ENCODE measurements at regions not wholly inside any gene's neighbourhood (a gene's known extent, or its start where the extent isn't known, plus 50 kb on each side); places are given as distances from the start of the nearest gene placed in this dataset.

DNA sequence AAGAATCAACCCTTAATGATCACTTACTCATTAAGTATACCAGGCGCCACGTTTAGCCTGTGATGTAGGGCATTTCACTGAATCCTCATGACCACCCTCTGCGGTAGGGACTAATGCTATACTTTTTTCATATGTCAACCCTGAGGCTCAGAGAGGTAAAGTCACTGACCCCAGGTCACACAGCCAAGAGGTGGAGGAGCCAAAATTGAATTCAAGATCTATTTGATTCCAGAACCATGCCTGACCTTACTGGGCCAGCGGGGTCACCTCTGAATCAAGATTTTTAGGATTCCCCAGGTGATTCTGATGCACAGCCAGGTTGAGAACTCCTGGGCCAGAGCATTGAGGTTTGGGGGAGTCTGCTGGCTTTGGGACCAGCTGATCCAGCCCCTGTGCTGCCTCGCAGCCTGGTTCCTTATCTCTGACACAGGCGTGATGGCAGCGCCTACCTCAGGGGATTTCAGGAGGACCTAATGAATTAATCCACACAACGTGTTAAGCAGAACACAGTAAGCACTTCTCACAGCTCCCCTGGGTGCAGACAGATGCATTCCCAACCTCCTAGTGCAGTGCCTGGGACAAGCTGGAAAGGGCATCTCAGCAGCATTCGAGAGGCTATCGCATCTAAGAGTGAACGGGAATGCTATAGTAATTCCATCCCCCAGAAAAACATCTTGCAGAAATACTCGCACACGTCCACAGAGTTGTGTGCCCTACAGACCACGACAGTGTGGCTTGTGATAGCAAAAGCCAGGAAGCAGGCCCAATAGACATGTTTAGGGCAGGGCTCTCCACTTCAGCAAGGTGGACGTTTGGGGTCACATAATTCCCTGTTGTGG, 101.4 kb upstream of the PTPN1 start (continued):
- TF ChIP-seq ZNF23 (CRISPR knock-in tag; IDR thresholded peaks at IDR 0.05): no peak
- no peak for TF ChIP-seq KDM2B (CRISPR knock-in tag; IDR thresholded peaks at IDR 0.05)
- no peak for TF ChIP-seq ZNF445 (CRISPR knock-in tag; IDR thresholded peaks at IDR 0.05; ENCODE audit: low read depth)
- TF ChIP-seq NCOR1 (IDR thresholded peaks at IDR 0.05): no peak
- TF ChIP-seq CBX3 (IDR thresholded peaks at IDR 0.05; ENCODE audit: borderline replicate concordance in 1 of 2, low read length in 2 of 2): no peak
- no peak for TF ChIP-seq NFIC (IDR thresholded peaks at IDR 0.05)
- TF ChIP-seq PTTG1 (tag; IDR thresholded peaks at IDR 0.05; ENCODE audit: low read depth): no peak
- TF ChIP-seq HDAC8 (tag; IDR thresholded peaks at IDR 0.05): no peak
- no peak for TF ChIP-seq HMGN3 (IDR thresholded peaks at IDR 0.05; ENCODE audit: borderline replicate concordance, extremely low read depth, insufficient read length, low read depth, low read length)
- peak in 1 of 2 experiments; percentile 53; a peak in 1 of 4 replicates for TF ChIP-seq RCOR1 (IDR thresholded peaks at IDR 0.05; ENCODE audit: borderline replicate concordance in 1 of 2, low read depth in 2 of 2, low read length in 2 of 2)
- TF ChIP-seq SIN3B (IDR thresholded peaks at IDR 0.05; ENCODE audit: low read depth): no peak
- no peak for TF ChIP-seq SMARCC2 (IDR thresholded peaks at IDR 0.05; ENCODE audit: low read depth)
- no peak for TF ChIP-seq HIVEP1 (CRISPR knock-in tag; IDR thresholded peaks at IDR 0.05)
- no peak for TF ChIP-seq TFAM (CRISPR knock-in tag; conservative IDR thresholded peaks at IDR 0.05)
- no peak for TF ChIP-seq ZNF764 (CRISPR knock-in tag; IDR thresholded peaks at IDR 0.05; ENCODE audit: low read depth)
- no peak for TF ChIP-seq PTRF (tag; IDR thresholded peaks at IDR 0.05)
- no peak for TF ChIP-seq ZNF347 (CRISPR knock-in tag; IDR thresholded peaks at IDR 0.05; ENCODE audit: low read depth)
- peak; percentile 60; the same call in 1 of the 2 replicates for TF ChIP-seq BCOR (IDR thresholded peaks at IDR 0.05)
- TF ChIP-seq KAT7 (CRISPR knock-in tag; IDR thresholded peaks at IDR 0.05; ENCODE audit: borderline replicate concordance): no peak
- TF ChIP-seq SAP30 (IDR thresholded peaks at IDR 0.05; ENCODE audit: borderline replicate concordance, insufficient read depth, low read depth, low read length, poor library complexity, severe bottlenecking): no peak
- no peak for TF ChIP-seq CTCFL (IDR thresholded peaks at IDR 0.05; ENCODE audit: borderline replicate concordance, insufficient read depth, low read depth, low read length, poor library complexity, severe bottlenecking)
- TF ChIP-seq ZBTB11 (CRISPR knock-in tag; IDR thresholded peaks at IDR 0.05): no peak
- TF ChIP-seq KDM1A (IDR thresholded peaks at IDR 0.05): peak in 1 of 2 experiments; percentile 31; a peak in 1 of 4 replicates

Measured in K562 (cell line).